GM19324 (cell line): ENCODE measurements at regions not wholly inside any gene's neighbourhood (a gene's known extent, or its start where the extent isn't known, plus 50 kb on each side); places are given as distances from the start of the nearest gene placed in this dataset.

ENCODE experiments used
- ATAC-seq: cut with Tn5 transposase; IDR thresholded peaks from one replicate; pipeline ENCODE4 v1.9.1; 2021; ENCODE audit warnings: mild to moderate bottlenecking, moderate library complexity; ENCODE audit not compliant: unreplicated experiment, low FRiP score

DNA sequence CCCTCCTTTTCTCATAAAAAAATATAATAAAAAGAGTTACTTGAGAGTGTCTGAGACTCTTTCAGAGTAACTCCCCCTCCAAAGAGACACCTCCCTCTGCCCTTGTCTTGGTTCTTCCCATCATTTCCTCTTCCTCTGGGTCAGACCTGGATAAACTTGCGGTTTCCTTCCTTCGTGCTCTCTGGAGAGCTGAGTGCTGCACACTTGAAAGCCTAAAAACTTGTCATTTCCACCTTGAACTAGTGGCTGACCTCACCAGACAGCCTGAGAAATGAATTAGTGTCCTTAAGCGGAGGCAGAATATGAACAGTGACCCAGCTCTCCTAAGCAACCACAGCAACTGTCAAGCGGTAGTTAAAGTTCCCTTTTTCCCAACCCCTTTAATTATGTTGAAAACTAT is 88.4 kb upstream of the PROX1 start:
- no peak for ATAC-seq

DNA sequence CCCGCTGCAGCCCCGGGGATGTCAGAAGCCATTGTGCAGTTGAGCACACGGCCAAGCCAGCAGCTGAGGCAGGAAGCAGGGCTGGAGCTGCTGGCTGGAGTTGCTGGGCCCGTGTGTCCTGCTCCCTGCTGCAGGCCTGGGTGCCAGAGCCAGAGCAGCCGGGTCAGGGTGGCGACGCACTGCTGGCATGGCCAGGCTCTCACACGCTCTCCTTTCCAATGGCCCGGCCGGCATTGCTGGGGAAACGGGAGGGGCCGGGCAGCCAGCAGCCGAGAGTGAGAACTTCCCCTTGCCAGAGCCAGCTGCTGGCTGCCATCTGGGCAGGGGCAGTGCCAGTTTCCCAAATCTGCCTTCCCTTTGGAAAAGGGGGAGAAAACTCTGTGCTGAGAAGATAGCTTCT is 82.4 kb upstream of the PROX1 start:
- ATAC-seq = no peak

DNA sequence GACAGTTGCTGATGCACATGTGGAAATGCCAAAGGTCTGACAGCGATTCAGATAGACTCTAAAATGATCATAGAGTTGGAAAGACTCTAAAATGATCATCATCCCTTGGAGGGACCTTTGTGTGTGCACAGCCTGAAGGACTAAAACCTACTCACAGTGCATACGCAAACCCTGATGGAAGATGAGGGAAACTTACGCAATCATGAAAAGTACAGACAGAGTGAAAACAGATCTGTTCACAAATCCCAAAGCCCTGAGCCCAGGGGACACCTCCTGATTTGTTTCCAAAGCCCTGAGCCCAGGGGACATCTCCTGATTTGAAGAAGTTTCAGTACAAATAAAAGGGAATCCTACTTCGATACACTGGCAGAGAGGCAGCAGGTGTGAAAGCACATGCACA is 79.3 kb upstream of the PROX1 start:
- ATAC-seq = no peak

DNA sequence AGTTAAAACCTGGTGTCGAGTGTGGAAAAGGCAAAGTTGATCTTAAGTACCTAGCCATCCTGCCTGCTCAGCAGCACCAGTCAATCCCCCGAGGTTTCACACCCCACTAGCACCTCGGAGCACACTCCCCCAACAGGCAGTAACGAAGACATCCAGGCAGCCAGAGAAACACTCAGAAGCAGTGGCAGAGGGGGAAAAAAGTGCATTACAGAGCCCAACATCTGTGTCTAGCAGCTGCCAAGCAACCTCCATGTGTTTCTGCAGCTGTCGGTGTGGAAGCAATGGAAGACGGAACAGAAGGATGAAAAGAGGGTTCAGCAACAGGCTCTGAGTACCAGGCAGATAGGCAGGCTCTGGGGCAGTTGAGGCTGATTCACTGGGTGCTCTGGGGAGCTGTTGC is 73.4 kb upstream of the PROX1 start:
- ATAC-seq = no peak

DNA sequence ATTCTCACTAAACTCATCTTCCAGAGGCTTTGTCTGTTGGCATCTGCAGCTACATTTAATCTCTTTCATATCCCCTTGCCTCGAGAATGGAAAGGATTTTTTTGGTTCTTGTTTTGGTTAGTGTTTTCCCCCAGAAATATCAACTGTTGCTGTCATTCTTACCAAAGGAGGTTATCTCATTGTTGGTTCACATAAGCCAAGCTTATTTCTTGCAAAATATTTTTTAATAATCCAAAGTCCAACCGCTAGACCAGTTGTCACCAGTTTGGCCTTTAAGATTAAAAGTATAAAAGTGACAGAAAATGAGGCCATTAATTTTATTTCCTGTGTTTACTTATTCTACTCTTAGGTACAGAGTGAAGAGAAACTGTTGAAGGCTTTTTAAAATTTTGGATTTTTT is 66.5 kb upstream of the PROX1 start:
- ATAC-seq = no peak

DNA sequence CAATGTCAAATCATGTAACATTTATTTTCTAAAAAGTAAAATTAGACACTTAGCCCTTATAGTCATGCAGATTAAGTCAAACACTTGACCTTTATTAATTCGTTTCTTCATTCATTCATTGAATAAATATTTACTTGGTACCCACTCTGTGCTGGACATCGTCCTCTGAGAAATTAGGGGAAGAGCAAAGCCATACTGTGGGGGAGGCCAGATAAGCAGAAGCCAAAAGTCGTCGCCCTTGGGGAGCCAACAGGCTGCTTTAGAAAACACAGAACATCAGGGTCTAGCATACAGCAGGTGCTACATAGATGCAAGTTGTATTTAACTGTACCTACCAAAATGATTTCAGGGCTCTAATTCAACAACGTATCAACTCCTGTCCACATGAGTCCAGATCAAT is 66.1 kb upstream of the PROX1 start:
- ATAC-seq = no peak

DNA sequence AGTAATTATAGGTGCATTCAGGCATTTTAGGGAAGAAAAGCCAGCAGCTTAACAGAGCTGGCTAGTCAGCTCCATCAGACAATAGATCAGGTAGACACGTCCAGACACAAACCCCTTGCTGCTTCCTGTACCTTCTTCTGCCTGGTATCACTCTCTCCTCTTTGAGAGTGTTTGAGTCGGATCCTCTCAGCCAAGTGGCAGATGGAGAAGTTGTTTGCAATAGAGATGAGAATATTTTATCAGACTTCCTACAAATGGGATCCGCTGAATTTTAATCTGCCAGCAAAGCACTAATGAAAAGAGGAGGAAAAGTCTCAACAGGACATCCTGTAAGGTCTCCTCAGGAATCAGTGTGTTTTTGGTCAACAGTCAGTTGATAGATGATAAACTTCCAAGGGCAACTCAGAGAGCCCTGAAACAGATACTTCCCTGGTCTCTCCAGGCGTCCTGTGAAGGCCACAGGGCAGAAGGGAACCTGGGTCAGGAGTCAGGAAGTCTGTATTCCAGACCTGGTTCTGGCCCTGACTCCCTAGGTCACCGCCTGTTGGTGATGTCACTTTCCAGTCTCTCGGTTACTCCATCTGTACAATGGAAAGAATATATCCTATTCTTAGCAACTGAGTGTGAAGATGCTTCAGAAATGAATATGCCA is 62.1 kb upstream of the PROX1 start:
- no peak for ATAC-seq

DNA sequence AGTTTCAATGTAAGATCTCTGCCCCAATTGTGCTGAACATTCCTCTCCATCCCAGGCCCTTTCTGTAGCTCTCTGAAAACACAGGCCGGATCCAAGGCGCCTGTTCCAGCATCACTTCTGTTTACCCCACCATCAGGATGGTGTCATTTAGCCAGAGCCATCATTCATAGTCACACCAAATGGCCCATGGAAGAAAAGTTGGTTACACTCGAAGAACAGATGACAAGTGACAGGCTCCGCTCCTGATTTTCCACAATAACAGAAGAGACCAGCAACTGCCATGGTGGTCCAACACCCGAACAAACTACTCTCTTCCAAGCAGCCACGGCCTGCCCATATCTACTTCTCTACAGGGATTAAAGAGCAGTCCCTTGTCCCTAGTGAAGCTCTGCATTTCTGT is 59.9 kb upstream of the PROX1 start:
- ATAC-seq = no peak

DNA sequence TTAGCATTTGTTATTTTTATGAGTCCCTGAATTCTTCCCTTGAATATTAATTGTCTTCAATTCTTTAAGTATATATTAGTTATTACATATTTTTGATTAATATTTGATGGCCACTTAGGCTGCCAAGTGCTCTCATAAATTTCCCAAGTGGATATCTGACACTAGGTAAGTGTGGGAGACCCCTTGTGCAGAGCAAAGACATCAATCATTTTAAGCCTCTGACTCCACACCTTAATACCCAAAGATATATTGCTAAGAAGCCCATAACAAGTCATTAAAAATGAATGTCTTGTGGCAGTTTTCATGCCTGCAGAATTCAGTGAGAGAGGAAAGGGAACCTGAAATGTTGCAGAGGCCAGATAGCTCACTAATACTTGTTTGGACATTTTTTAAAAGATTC is 58.4 kb upstream of the PROX1 start:
- ATAC-seq = no peak

DNA sequence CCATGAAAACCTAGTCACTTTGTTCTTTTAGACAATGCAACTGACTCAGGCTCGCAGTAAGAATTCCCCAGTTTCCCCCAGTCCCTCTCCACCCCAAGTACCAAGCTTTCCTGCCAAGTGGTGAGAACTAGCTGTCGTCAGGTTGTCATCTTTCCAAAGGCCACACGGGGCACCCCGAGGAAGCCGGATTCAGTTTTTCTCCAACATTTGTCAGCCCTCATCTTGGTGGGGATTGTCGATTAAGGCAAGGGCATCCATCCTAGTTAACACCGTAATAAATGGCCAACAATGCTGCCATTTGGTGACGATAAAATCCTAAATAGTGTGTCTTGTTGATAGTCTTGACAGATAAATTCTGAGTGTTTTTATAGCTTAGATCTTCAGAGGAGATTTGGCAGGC is 55.9 kb upstream of the PROX1 start:
- ATAC-seq = no peak

DNA sequence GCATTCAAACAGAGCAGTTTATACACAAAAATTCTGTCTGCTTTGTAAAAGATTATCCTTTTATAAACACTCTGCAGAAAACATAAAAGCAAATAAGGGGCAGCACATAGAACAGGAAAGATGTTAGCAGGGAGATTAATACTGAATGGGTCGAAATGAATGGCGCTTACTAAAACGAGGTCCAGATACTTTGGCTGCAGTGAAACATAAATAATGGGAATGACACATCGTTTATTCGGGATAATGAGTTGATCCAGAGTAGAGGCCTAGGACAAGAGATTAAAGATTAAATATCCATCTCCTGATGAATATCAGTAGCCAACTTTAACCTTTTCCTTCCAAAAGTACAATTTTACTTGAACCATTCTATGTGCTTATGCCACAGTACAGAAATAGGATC is 54.4 kb upstream of the PROX1 start:
- ATAC-seq = no peak

DNA sequence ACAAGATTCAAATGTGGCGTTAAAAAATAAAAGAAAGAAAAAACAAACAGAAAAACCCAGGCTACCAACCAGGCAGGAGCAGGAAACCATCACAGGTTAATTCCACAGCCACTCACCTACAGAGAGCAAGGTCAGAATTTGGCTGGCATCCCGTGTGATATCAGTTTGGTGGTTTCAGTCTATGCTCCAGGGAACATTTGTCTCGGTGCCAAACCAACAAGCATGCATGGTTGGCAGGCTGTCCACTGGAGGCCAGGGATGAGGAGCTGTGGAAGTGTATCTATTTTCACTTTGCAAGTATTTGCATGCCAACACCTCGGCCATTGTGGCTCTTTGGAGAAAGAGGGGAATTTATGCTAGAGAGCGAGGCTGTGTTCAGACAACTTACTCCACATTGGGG is 53.1 kb upstream of the PROX1 start:
- ATAC-seq = no peak

DNA sequence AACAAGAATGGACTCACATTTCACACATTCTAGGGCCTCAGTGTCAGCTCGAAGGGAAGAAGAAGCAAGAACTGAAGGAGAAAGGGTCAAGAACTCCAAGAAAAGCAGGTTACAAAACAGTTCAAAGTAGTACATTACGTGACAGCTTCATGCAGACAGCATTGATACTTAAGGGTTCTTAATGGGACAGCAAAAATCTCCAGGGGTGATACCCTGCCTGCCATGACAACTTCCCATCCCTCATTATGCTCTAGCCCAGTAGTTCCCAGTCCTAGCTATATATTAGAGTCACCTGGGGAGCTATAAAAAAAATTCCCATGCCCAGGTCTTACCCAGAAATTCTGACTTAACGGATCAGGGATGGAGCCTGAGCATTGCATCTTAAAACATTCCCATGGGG is 51.2 kb upstream of the PROX1 start:
- no peak for ATAC-seq
